NCI-H82 treated with DMSO at 0.1 percent for 48 hours (cell line): ENCODE measurements at regions not wholly inside any gene's neighbourhood (a gene's known extent, or its start where the extent isn't known, plus 50 kb on each side); places are given as distances from the start of the nearest gene placed in this dataset.

Experiments used
- DNase-seq: peaks from one replicate; lab custom pipeline; 2025; ENCODE audit not compliant: unreplicated experiment; lab: John Stamatoyannopoulos, UW

DNA sequence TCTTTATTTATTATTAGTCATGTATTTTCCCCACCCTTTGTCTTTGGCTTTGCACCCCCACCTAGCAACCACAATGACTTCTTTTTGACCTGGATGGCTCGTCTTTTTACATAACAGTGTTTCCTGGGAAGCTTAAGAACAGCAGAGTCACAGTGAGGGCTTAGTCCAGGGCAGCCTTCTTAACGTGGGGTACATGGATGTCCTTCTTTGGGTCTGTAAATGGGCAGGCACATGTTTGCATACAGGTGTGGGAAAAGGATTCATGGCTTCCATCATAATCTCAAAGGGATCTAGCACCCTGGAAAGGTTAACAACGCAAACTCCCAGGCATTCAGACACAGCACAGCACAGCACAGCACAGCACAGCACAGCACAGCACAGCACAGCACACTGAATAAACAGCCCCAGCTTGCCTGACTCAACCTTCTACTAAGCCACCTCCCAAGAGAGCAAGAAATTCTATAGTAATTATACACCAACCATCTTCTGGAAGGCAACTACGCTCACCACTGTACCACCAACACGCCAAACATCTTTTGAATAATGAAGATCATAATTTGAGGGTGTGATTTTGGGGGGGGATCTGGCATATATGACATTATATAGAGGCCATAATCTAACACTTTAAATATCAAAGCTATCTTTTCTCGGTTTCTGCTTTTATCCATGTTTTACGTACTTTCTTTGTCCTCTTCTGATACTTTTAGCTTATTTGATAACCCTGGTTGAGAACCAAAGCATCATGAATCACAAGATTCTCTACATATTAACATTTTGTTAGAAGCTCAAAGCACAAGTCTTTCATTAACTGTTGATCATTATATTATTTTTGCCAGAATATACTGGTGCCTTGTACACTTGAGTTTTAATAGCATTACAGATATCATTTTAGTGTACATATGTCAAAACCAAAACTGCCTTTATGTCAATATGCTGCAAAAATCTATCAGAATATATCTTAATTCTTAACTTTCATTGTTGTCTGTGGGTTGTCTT lies 177.2 kb upstream of the KLF14 start:
- DNase-seq = no peak

DNA sequence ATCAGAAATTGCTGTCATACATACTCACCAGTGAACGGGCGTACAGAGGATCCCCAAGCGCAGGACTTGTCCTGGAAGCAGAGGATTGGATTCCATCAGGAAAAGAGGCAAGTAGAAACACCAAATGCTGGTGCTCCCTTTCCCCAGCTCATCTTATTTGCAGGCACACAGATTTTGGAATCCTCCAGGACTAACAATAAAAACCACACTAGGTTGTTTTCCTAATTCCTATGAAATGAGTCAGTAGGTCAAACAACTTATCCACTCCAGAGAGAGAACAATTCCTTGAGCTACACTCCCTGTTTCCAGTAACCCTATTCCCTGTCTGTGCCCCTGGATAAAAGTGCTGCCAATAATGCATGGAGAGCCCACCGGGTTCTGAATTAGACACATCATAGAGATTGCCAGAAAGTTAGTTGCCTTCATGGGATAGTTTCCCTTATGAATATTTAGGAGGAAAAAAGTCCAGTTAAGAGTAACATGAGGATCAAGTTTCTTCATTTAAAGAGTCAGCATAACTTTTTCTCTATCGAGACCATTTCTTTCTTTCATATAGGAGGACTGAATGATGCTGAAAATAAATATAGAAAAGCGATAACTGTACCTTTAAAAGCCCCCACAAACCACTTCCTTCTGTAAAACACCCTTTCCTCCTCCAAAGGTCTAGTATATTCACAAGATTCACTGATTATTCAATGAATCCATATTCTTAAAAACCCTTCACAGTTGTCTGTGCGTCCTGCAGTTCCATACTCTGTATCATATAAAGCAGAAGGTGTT lies 178.3 kb upstream of the KLF14 start:
- DNase-seq = no peak

- no peak for DNase-seq
These were observed 179.0 kb upstream of the KLF14 start for GRCh38 chr7:130912862-130913638.

DNA sequence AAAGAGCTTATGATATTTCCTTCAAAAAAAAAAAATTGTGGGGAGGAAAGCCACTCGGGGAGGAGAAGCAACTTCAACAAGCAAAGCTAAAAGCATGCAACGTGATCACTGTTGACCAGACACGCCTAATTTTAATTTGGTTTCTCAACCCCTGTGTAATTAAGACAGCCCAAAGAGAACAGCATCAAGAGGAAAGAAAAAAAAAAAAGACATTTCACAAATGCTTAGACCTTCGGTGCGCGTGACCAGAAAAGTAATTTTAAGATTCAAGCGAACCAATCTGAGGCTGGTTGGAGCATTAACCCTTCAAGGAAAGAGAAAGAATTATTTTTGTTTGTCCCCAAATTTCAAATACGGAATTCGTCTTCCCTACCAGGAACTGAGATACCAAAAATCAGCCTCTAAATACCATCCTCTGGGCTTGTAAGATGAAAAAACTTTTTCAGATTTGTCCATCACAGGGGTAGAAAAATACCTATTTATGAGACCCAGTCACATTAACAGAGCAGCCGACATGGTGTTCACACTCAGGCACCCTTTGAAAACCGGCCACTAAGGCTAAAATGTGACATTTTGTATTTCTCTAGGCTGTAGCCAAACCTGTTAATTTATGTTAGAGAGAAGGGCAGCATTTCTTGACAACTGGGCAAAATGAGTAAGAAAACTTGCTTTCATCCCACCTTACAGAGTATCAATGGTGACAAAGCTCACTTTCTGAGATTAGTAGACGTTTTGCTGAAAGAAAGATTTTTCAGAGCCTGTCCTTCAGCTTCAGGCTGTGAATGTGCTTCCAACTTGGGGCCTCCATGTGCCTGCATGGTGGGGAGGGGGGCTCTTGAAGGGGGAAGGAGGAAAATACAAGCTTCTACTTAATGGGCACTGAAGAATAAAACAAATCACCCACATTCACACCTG lies 179.9 kb upstream of the KLF14 start:
- DNase-seq = no peak

- no peak for DNase-seq
These were observed 180.7 kb upstream of the KLF14 start for GRCh38 chr7:130914554-130915294.

DNA sequence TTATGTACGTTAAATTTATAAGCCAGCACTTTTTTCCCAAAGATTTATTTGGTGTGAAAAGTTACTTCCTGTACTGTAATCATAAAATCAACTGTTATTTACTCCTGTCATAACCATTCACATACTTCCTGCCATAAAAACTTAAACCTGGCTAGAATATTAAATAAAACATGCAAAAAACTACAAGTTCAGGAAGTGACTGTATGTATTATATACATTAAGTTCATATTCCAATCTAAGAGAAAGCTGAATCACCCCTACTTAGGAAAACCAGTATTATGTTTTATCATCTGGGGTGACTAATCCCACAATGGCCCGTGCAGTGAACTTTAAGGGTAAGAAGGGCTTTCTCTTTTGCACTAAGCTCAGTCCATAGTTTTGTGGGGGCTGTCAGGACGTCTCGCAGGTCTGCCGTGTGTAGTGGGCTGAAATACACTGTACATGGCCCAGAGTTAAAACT lies 183.7 kb upstream of the KLF14 start:
- DNase-seq = no peak

- no peak for DNase-seq
These were observed 184.4 kb upstream of the KLF14 start for GRCh38 chr7:130918129-130919052.

- DNase-seq = no peak
These were observed 185.5 kb upstream of the KLF14 start for GRCh38 chr7:130919316-130920103.

DNA sequence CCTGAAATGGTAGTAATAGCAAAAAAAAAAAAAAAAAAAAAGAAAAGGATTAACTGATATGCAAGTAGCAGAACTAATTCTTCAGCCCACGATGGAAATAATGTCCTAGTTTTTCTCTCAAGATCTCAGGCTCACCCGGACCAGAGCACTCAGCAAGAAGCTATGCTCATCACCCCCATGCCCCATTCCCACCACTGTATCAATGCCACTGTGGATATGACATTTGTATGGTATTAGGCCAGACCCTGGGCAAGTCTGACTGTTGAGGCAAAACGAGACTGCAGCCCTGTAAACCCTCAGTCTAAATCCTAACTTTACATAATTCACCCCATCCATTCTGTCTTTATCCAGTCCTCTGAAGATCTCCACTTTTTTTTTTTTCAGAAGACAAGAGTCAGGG lies 186.1 kb upstream of the KLF14 start:
- no peak for DNase-seq

- no peak for DNase-seq
These were observed 187.6 kb upstream of the KLF14 start for GRCh38 chr7:130921391-130922180.

- no peak for DNase-seq
These were observed 188.5 kb upstream of the KLF14 start for GRCh38 chr7:130922206-130923112.

DNA sequence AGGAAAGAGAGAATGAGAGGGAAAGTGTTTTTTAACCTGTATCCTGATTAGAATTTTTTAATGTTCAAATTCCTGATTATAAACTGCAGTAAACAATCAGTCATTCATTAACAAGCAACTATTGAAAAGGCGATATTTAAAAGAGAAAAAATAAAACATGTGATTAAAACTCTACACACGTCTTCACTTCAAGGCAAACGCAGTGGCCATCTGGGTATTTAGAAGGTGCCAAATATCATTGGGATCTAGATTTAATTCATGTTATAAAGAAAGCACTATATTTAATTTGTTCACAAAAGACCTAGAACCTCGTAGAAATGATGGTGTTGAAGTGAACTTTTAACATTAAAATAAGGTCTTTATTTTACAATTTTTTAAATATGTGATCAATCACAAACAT lies 189.4 kb upstream of the KLF14 start:
- DNase-seq = no peak

DNA sequence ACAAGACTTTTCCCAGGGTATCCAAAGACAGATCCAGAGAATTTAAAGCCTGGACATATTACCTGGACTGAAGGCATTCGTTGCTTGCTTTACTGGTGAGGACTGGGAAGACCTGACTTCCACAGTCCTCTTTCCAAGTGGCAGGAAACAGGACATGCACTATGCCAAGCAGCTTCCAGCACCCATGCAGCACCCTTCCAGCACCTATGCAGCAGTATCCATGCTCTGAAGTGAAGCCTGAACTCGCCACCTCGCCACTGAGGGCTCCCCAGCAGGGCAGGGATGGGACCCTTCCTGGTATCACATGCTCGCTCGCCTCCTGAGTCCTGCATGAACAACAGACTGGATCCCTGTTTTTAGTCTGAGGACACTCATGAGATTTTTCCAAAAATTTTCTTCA lies 189.9 kb upstream of the KLF14 start:
- DNase-seq = no peak

DNA sequence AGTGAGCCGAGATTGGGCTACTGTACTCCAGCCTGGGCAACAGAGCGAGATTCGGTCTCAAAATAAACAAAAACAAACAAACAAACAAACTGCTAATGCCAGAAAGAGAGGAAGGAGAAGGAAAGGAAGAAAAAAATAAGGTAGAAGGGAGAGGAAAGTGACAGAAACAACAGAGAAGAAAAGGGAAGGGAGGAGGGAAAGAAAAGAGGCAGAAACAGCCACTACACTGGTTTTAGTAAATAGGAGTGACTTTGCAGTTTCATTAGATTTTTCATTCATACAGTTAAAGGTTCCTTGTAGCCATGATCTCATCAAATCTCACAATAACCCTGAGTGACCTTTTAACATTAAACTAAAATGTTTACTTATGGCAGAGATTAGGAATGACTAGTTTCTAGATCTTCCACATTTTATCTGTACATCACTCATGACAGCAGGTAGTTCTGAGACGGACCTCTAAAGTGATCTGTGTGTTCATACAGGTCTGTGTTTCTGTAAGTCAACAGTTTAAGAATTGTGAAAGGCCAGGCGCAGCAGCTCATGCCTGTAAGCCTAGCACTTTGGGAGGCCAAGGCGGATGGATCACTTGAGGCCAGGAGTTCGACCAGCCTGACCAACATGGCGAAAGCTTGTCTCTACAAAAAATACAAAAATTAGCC lies 191.3 kb upstream of the KLF14 start:
- DNase-seq = no peak

- no peak for DNase-seq
These were observed 192.1 kb upstream of the KLF14 start for GRCh38 chr7:130926001-130926691.
